Mesothelial cell of epicardium (in vitro differentiated cells): ENCODE measurements at regions not wholly inside any gene's neighbourhood (a gene's known extent, or its start where the extent isn't known, plus 50 kb on each side); places are given as distances from the start of the nearest gene placed in this dataset.

Experiments
- DNase-seq, 2 experiments: peaks; one replicate each; pipeline ENCODE4 v3.0.0; 2021; ENCODE audit warnings: low spot score in 2 of 2; ENCODE audit not compliant: unreplicated experiment in 2 of 2
- H3K27ac Mint-ChIP-seq: 2 replicates; pipeline ENCODE4 v1.8.0; 2021; ENCODE audit warnings: mixed read lengths
- H3K27me3 Mint-ChIP-seq: 2 replicates; pipeline ENCODE4 v1.8.0; 2021; ENCODE audit warnings: low read depth, mixed read lengths
- H3K36me3 Mint-ChIP-seq: 2 replicates; pipeline ENCODE4 v1.8.0; 2021; ENCODE audit warnings: mixed read lengths
- H3K4me1 Mint-ChIP-seq: 2 replicates; pipeline ENCODE4 v1.8.0; 2021; ENCODE audit warnings: mixed read lengths
- H3K4me3 Mint-ChIP-seq: 2 replicates; pipeline ENCODE4 v1.8.0; 2021; ENCODE audit warnings: mild to moderate bottlenecking, moderate library complexity, mixed read lengths
- H3K9me3 Mint-ChIP-seq: 2 replicates; pipeline ENCODE4 v1.8.0; 2021; ENCODE audit warnings: mixed read lengths
- TF ChIP-seq, protein P1 (sequence below): fragments of 200-600 bp; sonication (generic); IDR thresholded peaks from one replicate; pipeline ENCODE4 v1.5.0; 2021; ENCODE audit warnings: antibody characterized with exemption; ENCODE audit not compliant: unreplicated experiment

- no peak overlapping the region for H3K4me3 Mint-ChIP-seq
- TF ChIP-seq, protein P1, sequence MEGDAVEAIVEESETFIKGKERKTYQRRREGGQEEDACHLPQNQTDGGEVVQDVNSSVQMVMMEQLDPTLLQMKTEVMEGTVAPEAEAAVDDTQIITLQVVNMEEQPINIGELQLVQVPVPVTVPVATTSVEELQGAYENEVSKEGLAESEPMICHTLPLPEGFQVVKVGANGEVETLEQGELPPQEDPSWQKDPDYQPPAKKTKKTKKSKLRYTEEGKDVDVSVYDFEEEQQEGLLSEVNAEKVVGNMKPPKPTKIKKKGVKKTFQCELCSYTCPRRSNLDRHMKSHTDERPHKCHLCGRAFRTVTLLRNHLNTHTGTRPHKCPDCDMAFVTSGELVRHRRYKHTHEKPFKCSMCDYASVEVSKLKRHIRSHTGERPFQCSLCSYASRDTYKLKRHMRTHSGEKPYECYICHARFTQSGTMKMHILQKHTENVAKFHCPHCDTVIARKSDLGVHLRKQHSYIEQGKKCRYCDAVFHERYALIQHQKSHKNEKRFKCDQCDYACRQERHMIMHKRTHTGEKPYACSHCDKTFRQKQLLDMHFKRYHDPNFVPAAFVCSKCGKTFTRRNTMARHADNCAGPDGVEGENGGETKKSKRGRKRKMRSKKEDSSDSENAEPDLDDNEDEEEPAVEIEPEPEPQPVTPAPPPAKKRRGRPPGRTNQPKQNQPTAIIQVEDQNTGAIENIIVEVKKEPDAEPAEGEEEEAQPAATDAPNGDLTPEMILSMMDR, result no peak
- H3K27ac Mint-ChIP-seq, result no peak overlapping the region
- no peak for DNase-seq
- no peaks in the 10 kb centered on the region for H3K4me1 Mint-ChIP-seq
- H3K27me3 Mint-ChIP-seq, result no peaks in the 10 kb centered on the region
- no peaks in the 10 kb centered on the region for H3K9me3 Mint-ChIP-seq
- H3K36me3 Mint-ChIP-seq, result no peaks in the 10 kb centered on the region
Observed at GRCh38 chr6:63154535-63154934, 56.7 kb upstream of the FKBP1C start.
